ENCODE measurements at regions not wholly inside any gene's neighbourhood (a gene's known extent, or its start where the extent isn't known, plus 50 kb on each side); places are given as distances from the start of the nearest gene placed in this dataset.

- no peak overlapping the region for H3K27ac ChIP-seq
- DNase-seq (ENCODE audit: low read depth, low spot score), result no peak
Observed at GRCh38 chr1:219686171-219686570, 73.3 kb upstream of the ZC3H11B start.

GRCh38 chr1:219682788-219683187 lies 69.9 kb upstream of the ZC3H11B start:
- H3K27ac ChIP-seq, result no peak overlapping the region
- no peak for DNase-seq (ENCODE audit: low read depth, low spot score)

- DNase-seq (ENCODE audit: low read depth, low spot score), result no peak
- no peak overlapping the region for H3K27ac ChIP-seq
Observed at GRCh38 chr1:219681876-219682275, 69.0 kb upstream of the ZC3H11B start.

GRCh38 chr1:219676012-219676765 lies 63.3 kb upstream of the ZC3H11B start:
- no peak overlapping the region for H3K27ac ChIP-seq
- DNase-seq (ENCODE audit: low read depth, low spot score), result no peak

- H3K27ac ChIP-seq, result no peak overlapping the region
- DNase-seq (ENCODE audit: low read depth, low spot score), result no peak
Observed at GRCh38 chr1:219670426-219671149, 57.7 kb upstream of the ZC3H11B start.

GRCh38 chr1:219669556-219669955 lies 56.7 kb upstream of the ZC3H11B start:
- DNase-seq (ENCODE audit: low read depth, low spot score), result no peak
- H3K27ac ChIP-seq, result no peak overlapping the region

- no peak for DNase-seq (ENCODE audit: low read depth, low spot score)
Observed at GRCh38 chr1:219669042-219669441, 56.1 kb upstream of the ZC3H11B start.

GRCh38 chr1:219668446-219668845 lies 55.5 kb upstream of the ZC3H11B start:
- no peak overlapping the region for H3K27ac ChIP-seq

More at GRCh38 chr1:219669042-219669441, 56.1 kb upstream of the ZC3H11B start:
- no peak overlapping the region for H3K27ac ChIP-seq

GRCh38 chr1:219666242-219666641 lies 53.3 kb upstream of the ZC3H11B start:
- DNase-seq (ENCODE audit: low read depth, low spot score), result no peak
- no peak overlapping the region for H3K27ac ChIP-seq

More at GRCh38 chr1:219668446-219668845, 55.5 kb upstream of the ZC3H11B start:
- no peak for DNase-seq (ENCODE audit: low read depth, low spot score)

GRCh38 chr1:219665089-219665488 lies 52.2 kb upstream of the ZC3H11B start:
- DNase-seq (ENCODE audit: low read depth, low spot score), result no peak
- no peak overlapping the region for H3K27ac ChIP-seq

- H3K27ac ChIP-seq, result no peak overlapping the region
- DNase-seq (ENCODE audit: low read depth, low spot score), result no peak
Observed at GRCh38 chr1:219664310-219665029, 51.6 kb upstream of the ZC3H11B start.
